ENCODE measurements at regions not wholly inside any gene's neighbourhood (a gene's known extent, or its start where the extent isn't known, plus 50 kb on each side); places are given as distances from the start of the nearest gene placed in this dataset.

DNA sequence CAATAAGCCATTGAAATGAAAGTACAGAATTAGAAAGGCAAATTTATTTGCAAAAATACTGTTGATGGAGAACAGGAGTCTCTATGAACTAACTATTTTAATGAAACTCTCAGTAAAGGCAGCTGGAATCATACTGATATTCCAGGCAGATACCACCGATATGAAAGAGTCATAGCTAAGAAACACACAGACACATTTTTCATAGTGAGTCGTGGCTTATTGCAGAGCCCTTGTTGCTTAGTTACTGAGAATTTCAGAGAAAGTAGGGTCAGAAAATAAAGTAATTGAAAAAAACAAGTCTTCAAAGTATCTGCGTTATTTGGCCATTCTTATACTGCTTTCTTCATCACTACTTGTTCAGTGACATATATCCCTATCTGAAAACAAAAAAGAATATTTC is 1890.9 kb downstream of the PCDH9 start:
- H3F3A ChIP-seq (ENCODE audit: control insufficient read depth, insufficient read depth), result no peaks in the 10 kb centered on the region
- no peaks in the 10 kb centered on the region for H3K9me3 ChIP-seq (ENCODE audit: control insufficient read depth, insufficient read depth, low read length)
- H3K36me3 ChIP-seq (ENCODE audit: control insufficient read depth, low read length), result no peaks in the 10 kb centered on the region
- TF ChIP-seq EZH2phosphoT487 (IDR thresholded peaks at IDR 0.05; ENCODE audit: borderline replicate concordance, low read length), result no peak
- TF ChIP-seq, protein P1, sequence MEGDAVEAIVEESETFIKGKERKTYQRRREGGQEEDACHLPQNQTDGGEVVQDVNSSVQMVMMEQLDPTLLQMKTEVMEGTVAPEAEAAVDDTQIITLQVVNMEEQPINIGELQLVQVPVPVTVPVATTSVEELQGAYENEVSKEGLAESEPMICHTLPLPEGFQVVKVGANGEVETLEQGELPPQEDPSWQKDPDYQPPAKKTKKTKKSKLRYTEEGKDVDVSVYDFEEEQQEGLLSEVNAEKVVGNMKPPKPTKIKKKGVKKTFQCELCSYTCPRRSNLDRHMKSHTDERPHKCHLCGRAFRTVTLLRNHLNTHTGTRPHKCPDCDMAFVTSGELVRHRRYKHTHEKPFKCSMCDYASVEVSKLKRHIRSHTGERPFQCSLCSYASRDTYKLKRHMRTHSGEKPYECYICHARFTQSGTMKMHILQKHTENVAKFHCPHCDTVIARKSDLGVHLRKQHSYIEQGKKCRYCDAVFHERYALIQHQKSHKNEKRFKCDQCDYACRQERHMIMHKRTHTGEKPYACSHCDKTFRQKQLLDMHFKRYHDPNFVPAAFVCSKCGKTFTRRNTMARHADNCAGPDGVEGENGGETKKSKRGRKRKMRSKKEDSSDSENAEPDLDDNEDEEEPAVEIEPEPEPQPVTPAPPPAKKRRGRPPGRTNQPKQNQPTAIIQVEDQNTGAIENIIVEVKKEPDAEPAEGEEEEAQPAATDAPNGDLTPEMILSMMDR (IDR thresholded peaks at IDR 0.05; ENCODE audit: low read depth, low read length, poor library complexity, severe bottlenecking), result no peak
- H3K9me2 ChIP-seq (replicated peaks; ENCODE audit: control insufficient read depth, low read length), result no peaks in the 10 kb centered on the region
- no peaks in the 10 kb centered on the region for H4K20me1 ChIP-seq (ENCODE audit: control insufficient read depth, insufficient read depth, low read depth, low read length)
- no peaks in the 10 kb centered on the region for H3K4me1 ChIP-seq (ENCODE audit: control insufficient read depth, low read length)
- no peak overlapping the region for H3K4me2 ChIP-seq (ENCODE audit: low read length)
- H3K27ac ChIP-seq (ENCODE audit: low read depth, low read length), result no peak overlapping the region
- no peaks in the 10 kb centered on the region for H3K27me3 ChIP-seq (ENCODE audit: control insufficient read depth, low read length)
- no peak overlapping the region for H3K4me3 ChIP-seq (ENCODE audit: low read length)
- H3K79me2 ChIP-seq (ENCODE audit: control insufficient read depth, low read length), result no peaks in the 10 kb centered on the region

DNA sequence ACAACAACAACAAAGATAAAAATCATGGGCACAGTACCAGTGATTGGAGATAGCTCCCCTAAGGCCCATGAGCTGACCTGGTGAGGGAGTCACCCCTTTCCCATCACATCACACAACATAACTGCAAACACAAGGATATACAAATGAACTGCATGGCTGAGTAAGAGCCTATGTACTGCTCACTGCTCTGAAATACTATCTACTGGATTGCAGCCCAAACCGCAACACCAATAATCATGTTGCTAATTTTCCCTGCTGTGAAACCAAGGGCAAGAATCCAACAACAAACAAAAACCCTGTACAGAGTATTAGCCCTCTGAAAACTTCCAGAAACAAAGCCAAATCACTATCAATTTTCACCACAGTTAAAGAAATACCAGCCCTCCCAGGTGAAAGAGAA is 1893.2 kb downstream of the PCDH9 start:
- TF ChIP-seq EZH2phosphoT487 (IDR thresholded peaks at IDR 0.05; ENCODE audit: borderline replicate concordance, low read length), result no peak
- TF ChIP-seq, protein P1 (IDR thresholded peaks at IDR 0.05; ENCODE audit: low read depth, low read length, poor library complexity, severe bottlenecking), result no peak
- no peaks in the 10 kb centered on the region for H4K20me1 ChIP-seq (ENCODE audit: control insufficient read depth, insufficient read depth, low read depth, low read length)
- H3F3A ChIP-seq (ENCODE audit: control insufficient read depth, insufficient read depth), result no peaks in the 10 kb centered on the region
- H3K27ac ChIP-seq (ENCODE audit: low read depth, low read length), result no peak overlapping the region
- no peaks in the 10 kb centered on the region for H3K9me3 ChIP-seq (ENCODE audit: control insufficient read depth, insufficient read depth, low read length)
- no peaks in the 10 kb centered on the region for H3K36me3 ChIP-seq (ENCODE audit: control insufficient read depth, low read length)
- H3K79me2 ChIP-seq (ENCODE audit: control insufficient read depth, low read length), result no peaks in the 10 kb centered on the region
- no peak overlapping the region for H3K4me2 ChIP-seq (ENCODE audit: low read length)
- no peaks in the 10 kb centered on the region for H3K27me3 ChIP-seq (ENCODE audit: control insufficient read depth, low read length)
- H3K9me2 ChIP-seq (replicated peaks; ENCODE audit: control insufficient read depth, low read length), result no peaks in the 10 kb centered on the region
- H3K4me1 ChIP-seq (ENCODE audit: control insufficient read depth, low read length), result no peaks in the 10 kb centered on the region
- no peak overlapping the region for H3K4me3 ChIP-seq (ENCODE audit: low read length)

DNA sequence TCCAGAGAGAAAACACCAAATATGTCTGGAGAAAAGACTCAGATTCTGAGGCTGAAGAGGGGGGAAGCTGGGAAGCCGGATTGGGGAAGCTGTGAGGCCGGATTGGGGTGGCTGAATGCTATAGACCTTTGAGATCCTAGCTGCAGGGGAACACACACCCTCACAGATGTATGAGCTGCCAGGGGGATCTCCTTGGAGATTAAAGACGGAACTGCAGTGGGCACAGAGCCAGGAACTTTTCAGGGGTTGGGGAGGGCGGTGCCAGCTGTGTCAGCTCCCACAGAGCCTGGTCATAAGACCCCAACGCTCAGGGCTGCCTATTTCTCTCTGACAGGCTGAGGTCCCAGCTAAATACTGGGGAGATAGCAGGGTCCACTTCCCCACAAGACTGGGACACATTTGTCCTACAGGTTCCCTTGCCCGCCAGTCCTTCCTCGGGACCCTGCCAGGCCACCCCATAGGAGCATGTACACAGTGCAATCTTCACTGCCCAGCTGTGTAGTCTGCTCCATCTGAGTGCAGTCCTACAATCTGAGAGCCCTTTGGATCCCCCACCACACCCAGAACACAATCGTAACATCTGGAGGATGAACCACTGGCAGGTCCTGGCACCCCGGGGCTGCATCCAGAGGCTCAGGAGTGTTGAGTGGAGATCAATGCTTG is 1893.9 kb downstream of the PCDH9 start:
- Histone ChIP-seq H3K9me2 (replicated peaks; ENCODE audit: control insufficient read depth, low read length) (no peaks in the 10 kb centered on the region), H3K27me3 (ENCODE audit: control insufficient read depth, low read length) (no peaks in the 10 kb centered on the region), H4K20me1 (ENCODE audit: control insufficient read depth, insufficient read depth, low read depth, low read length) (no peaks in the 10 kb centered on the region), H3K4me3 (ENCODE audit: low read length) (no peak overlapping the region), H3K4me2 (ENCODE audit: low read length) (no peak overlapping the region), H3F3A (ENCODE audit: control insufficient read depth, insufficient read depth) (no peaks in the 10 kb centered on the region), H3K79me2 (ENCODE audit: control insufficient read depth, low read length) (no peaks in the 10 kb centered on the region), H3K9me3 (ENCODE audit: control insufficient read depth, insufficient read depth, low read length) (no peaks in the 10 kb centered on the region), H3K4me1 (ENCODE audit: control insufficient read depth, low read length) (no peaks in the 10 kb centered on the region), H3K27ac (ENCODE audit: low read depth, low read length) (no peak overlapping the region), H3K36me3 (ENCODE audit: control insufficient read depth, low read length) (no peaks in the 10 kb centered on the region)
- TF ChIP-seq, protein P1 (IDR thresholded peaks at IDR 0.05; ENCODE audit: low read depth, low read length, poor library complexity, severe bottlenecking), result no peak
- no peak for TF ChIP-seq EZH2phosphoT487 (IDR thresholded peaks at IDR 0.05; ENCODE audit: borderline replicate concordance, low read length)
